ENCODE measurements at regions not wholly inside any gene's neighbourhood (a gene's known extent, or its start where the extent isn't known, plus 50 kb on each side); places are given as distances from the start of the nearest gene placed in this dataset.

DNA sequence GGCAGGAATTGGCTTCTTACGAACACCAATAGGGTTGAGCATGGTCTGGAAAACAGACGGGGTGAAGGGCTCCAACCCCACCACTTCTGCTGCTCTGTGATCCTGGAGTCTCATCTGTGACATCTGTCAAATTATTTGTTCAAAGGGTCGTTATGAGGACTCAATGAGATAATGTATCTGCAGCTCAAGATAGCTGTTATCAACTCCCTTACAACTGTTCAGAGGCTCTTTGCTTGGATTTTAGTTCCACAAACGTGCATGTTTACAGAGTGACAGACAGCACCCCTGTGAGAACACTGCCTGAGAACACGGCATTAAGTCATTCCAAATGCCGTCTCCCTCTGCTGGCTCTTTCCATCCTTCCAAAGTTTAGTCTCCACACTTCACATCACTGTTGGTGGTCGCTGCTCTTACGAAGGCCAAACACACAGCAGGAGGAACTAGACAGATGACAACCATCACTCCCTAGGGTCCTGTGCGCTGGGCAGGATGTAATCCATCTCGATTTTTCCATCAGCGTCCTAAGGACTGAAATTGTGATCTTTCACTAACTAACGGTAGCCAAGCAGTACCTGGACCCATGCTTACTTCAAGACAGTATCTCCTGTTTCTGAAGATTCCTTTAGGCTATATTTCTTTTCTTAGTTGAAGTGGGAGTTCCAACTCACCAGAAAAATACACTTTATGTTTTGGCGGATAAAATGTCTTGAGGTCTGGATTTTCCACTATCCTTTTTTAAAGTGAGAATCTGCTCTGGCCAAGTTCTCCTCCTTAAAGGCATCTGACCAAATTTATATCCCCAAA lies 220.3 kb downstream of the ANAPC1 start:
- peak overlapping the region; percentile 37; the same call in 1 of the 2 replicates for H3K9ac ChIP-seq (ENCODE audit: low read length)
- peak overlapping the region; percentile 70 for H3K4me3 ChIP-seq (ENCODE audit: low read length)
- no peaks in the 10 kb centered on the region for H3K79me2 ChIP-seq (ENCODE audit: low read length)
- no peaks in the 10 kb centered on the region for H3K36me3 ChIP-seq (replicated peaks; ENCODE audit: low read depth, low read length)
- TF ChIP-seq, protein P1, sequence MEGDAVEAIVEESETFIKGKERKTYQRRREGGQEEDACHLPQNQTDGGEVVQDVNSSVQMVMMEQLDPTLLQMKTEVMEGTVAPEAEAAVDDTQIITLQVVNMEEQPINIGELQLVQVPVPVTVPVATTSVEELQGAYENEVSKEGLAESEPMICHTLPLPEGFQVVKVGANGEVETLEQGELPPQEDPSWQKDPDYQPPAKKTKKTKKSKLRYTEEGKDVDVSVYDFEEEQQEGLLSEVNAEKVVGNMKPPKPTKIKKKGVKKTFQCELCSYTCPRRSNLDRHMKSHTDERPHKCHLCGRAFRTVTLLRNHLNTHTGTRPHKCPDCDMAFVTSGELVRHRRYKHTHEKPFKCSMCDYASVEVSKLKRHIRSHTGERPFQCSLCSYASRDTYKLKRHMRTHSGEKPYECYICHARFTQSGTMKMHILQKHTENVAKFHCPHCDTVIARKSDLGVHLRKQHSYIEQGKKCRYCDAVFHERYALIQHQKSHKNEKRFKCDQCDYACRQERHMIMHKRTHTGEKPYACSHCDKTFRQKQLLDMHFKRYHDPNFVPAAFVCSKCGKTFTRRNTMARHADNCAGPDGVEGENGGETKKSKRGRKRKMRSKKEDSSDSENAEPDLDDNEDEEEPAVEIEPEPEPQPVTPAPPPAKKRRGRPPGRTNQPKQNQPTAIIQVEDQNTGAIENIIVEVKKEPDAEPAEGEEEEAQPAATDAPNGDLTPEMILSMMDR (IDR thresholded peaks at IDR 0.05; ENCODE audit: low read depth, low read length) = no peak
- TF ChIP-seq EZH2phosphoT487 (IDR thresholded peaks at IDR 0.05; ENCODE audit: low read depth) = no peak
- H3K27ac ChIP-seq (ENCODE audit: low read length) = peak overlapping the region; percentile 47
- peaks cover 26% of the 10 kb centered on the region for H3K27me3 ChIP-seq (ENCODE audit: low read depth, low read length)
- peaks cover 7% of the 10 kb centered on the region; the same call in 1 of the 2 replicates for H3K9me3 ChIP-seq (ENCODE audit: insufficient read depth, low read length)
- no peaks in the 10 kb centered on the region for H4K20me1 ChIP-seq (ENCODE audit: insufficient read depth, low read length)
- H3K4me2 ChIP-seq (ENCODE audit: low read length) = peak overlapping the region; percentile 98
- H2AFZ ChIP-seq (ENCODE audit: low read depth, low read length) = no peak overlapping the region
- H3K4me1 ChIP-seq (ENCODE audit: low read length) = peaks cover 76% of the 10 kb centered on the region

DNA sequence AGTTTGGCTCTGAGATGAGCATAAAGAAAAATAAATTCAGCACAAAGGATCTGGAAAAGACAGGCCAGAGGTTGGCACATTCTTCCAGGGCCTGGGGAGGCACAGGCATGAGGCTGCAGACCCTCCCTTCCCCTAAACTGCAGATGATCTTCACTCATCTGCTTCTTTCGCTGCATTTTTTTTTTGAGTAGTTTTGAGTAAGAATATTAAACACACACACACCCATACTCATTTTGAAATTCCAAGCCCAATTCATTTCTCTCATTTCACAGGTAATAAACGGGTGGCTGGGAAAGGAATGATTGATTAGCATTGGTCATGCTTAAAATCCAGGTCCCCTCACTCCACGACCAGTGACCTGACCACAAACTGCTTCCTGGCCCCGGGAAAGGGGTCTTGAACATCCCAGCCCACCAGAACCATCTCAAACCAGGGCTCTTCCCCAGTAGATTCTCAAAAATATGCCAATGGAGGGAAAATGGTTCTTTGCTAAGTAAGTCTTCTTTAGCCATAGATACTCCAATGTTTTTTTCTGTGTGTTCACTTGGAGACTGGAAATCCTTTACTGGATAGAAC lies 219.6 kb downstream of the ANAPC1 start:
- no peaks in the 10 kb centered on the region for H3K79me2 ChIP-seq (ENCODE audit: low read length)
- peaks cover 26% of the 10 kb centered on the region for H3K27me3 ChIP-seq (ENCODE audit: low read depth, low read length)
- no peak overlapping the region for H3K9ac ChIP-seq (ENCODE audit: low read length)
- H3K36me3 ChIP-seq (replicated peaks; ENCODE audit: low read depth, low read length) = no peaks in the 10 kb centered on the region
- H3K4me3 ChIP-seq (ENCODE audit: low read length) = peak overlapping the region; percentile 70; the same call in 1 of the 2 replicates
- H3K4me1 ChIP-seq (ENCODE audit: low read length) = peaks cover 70% of the 10 kb centered on the region
- no peak overlapping the region for H3K27ac ChIP-seq (ENCODE audit: low read length)
- H3K9me3 ChIP-seq (ENCODE audit: insufficient read depth, low read length) = peaks cover 7% of the 10 kb centered on the region; the same call in 1 of the 2 replicates
- H4K20me1 ChIP-seq (ENCODE audit: insufficient read depth, low read length) = no peaks in the 10 kb centered on the region
- H3K4me2 ChIP-seq (ENCODE audit: low read length) = peak overlapping the region; percentile 98
- no peak overlapping the region for H2AFZ ChIP-seq (ENCODE audit: low read depth, low read length)
- TF ChIP-seq, protein P1 (IDR thresholded peaks at IDR 0.05; ENCODE audit: low read depth, low read length) = no peak
- TF ChIP-seq EZH2phosphoT487 (IDR thresholded peaks at IDR 0.05; ENCODE audit: low read depth) = no peak

DNA sequence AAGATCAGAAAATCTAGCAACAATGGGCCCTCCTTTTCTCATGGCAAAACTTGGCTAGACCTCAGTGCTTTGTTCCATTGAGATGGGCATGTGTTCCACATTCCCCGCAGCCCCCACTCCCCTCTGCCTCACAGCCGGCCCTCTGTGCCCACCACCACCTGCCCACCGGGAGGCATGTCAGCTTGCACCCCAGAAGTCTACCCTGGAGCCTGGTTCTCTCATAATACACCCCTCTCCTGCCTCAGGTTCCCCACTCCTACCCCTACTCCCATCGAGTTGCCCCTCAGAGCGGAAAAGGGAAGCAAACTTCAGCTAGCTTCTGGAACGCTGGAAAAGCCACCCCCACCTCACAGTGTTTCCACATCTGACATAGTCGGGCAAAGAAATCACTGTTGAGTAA lies 219.0 kb downstream of the ANAPC1 start:
- Histone ChIP-seq H2AFZ (ENCODE audit: low read depth, low read length) (no peak overlapping the region), H4K20me1 (ENCODE audit: insufficient read depth, low read length) (no peaks in the 10 kb centered on the region), H3K79me2 (ENCODE audit: low read length) (no peaks in the 10 kb centered on the region), H3K4me2 (ENCODE audit: low read length) (no peak overlapping the region), H3K27me3 (ENCODE audit: low read depth, low read length) (peaks cover 26% of the 10 kb centered on the region), H3K36me3 (replicated peaks; ENCODE audit: low read depth, low read length) (no peaks in the 10 kb centered on the region), H3K4me3 (ENCODE audit: low read length) (no peak overlapping the region), H3K27ac (ENCODE audit: low read length) (no peak overlapping the region), H3K4me1 (ENCODE audit: low read length) (peaks cover 63% of the 10 kb centered on the region), H3K9me3 (ENCODE audit: insufficient read depth, low read length) (peaks cover 7% of the 10 kb centered on the region; the same call in 1 of the 2 replicates), H3K9ac (ENCODE audit: low read length) (no peak overlapping the region)
- TF ChIP-seq, protein P1 (IDR thresholded peaks at IDR 0.05; ENCODE audit: low read depth, low read length) = no peak
- no peak for TF ChIP-seq EZH2phosphoT487 (IDR thresholded peaks at IDR 0.05; ENCODE audit: low read depth)

- H2AFZ ChIP-seq (ENCODE audit: low read depth, low read length) = no peak overlapping the region
- H3K9me3 ChIP-seq (ENCODE audit: insufficient read depth, low read length) = peaks cover 7% of the 10 kb centered on the region; the same call in 1 of the 2 replicates
- H3K4me2 ChIP-seq (ENCODE audit: low read length) = peak overlapping the region; percentile 1; the same call in 1 of the 2 replicates
- no peak overlapping the region for H3K4me3 ChIP-seq (ENCODE audit: low read length)
- no peaks in the 10 kb centered on the region for H3K36me3 ChIP-seq (replicated peaks; ENCODE audit: low read depth, low read length)
- H4K20me1 ChIP-seq (ENCODE audit: insufficient read depth, low read length) = no peaks in the 10 kb centered on the region
- H3K79me2 ChIP-seq (ENCODE audit: low read length) = no peaks in the 10 kb centered on the region
- TF ChIP-seq, protein P1 (IDR thresholded peaks at IDR 0.05; ENCODE audit: low read depth, low read length) = no peak
- no peak for TF ChIP-seq EZH2phosphoT487 (IDR thresholded peaks at IDR 0.05; ENCODE audit: low read depth)
- H3K27me3 ChIP-seq (ENCODE audit: low read depth, low read length) = peaks cover 26% of the 10 kb centered on the region
- peaks cover 57% of the 10 kb centered on the region for H3K4me1 ChIP-seq (ENCODE audit: low read length)
- no peak overlapping the region for H3K9ac ChIP-seq (ENCODE audit: low read length)
- no peak overlapping the region for H3K27ac ChIP-seq (ENCODE audit: low read length)
Measured at GRCh38 chr2:111665551-111666116, 218.4 kb downstream of the ANAPC1 start.

Measured in OCI-LY3 (cell line).